ENCODE measurements at regions not wholly inside any gene's neighbourhood (a gene's known extent, or its start where the extent isn't known, plus 50 kb on each side); places are given as distances from the start of the nearest gene placed in this dataset.

- TF ChIP-seq ZNF8 (CRISPR knock-in tag; IDR thresholded peaks at IDR 0.05) (no peak), SNAI2 (CRISPR knock-in tag; IDR thresholded peaks at IDR 0.05) (no peak), CREB5 (CRISPR knock-in tag; IDR thresholded peaks at IDR 0.05; ENCODE audit: low read depth) (no peak), ZC3H10 (CRISPR knock-in tag; IDR thresholded peaks at IDR 0.05) (no peak), ZNF70 (CRISPR knock-in tag; IDR thresholded peaks at IDR 0.05) (no peak), ISL1 (CRISPR knock-in tag; IDR thresholded peaks at IDR 0.05) (no peak), TOX (CRISPR knock-in tag; IDR thresholded peaks at IDR 0.05; ENCODE audit: borderline replicate concordance) (no peak), CSRNP3 (CRISPR knock-in tag; IDR thresholded peaks at IDR 0.05) (no peak), BACH2 (CRISPR knock-in tag; IDR thresholded peaks at IDR 0.05; ENCODE audit: borderline replicate concordance) (no peak), POU6F1 (CRISPR knock-in tag; IDR thresholded peaks at IDR 0.05; ENCODE audit: borderline replicate concordance, low read depth) (no peak), TCF4 (CRISPR knock-in tag; IDR thresholded peaks at IDR 0.05; ENCODE audit: borderline replicate concordance) (no peak)
- ATAC-seq = no peak
Measured at GRCh38 chr5:114243972-114244317, 117.9 kb upstream of the KCNN2 start.

GRCh38 chr5:114249823-114250222, 112.0 kb upstream of the KCNN2 start:
- ATAC-seq = no peak
- no peak for TF ChIP-seq ARNTL (CRISPR knock-in tag; IDR thresholded peaks at IDR 0.05; ENCODE audit: borderline replicate concordance, low read depth)
- TF ChIP-seq POU6F1 (CRISPR knock-in tag; IDR thresholded peaks at IDR 0.05; ENCODE audit: borderline replicate concordance, low read depth) = no peak
- no peak for TF ChIP-seq ISL1 (CRISPR knock-in tag; IDR thresholded peaks at IDR 0.05)
- no peak for TF ChIP-seq TCF4 (CRISPR knock-in tag; IDR thresholded peaks at IDR 0.05; ENCODE audit: borderline replicate concordance)
- no peak for TF ChIP-seq CSDC2 (CRISPR knock-in tag; IDR thresholded peaks at IDR 0.05)
- TF ChIP-seq ZFP3 (CRISPR knock-in tag; IDR thresholded peaks at IDR 0.05) = no peak
- no peak for TF ChIP-seq ZNF70 (CRISPR knock-in tag; IDR thresholded peaks at IDR 0.05)
- no peak for TF ChIP-seq ZNF8 (CRISPR knock-in tag; IDR thresholded peaks at IDR 0.05)
- no peak for TF ChIP-seq RARB (CRISPR knock-in tag; IDR thresholded peaks at IDR 0.05)
- TF ChIP-seq PPARA (CRISPR knock-in tag; IDR thresholded peaks at IDR 0.05; ENCODE audit: borderline replicate concordance) = no peak
- TF ChIP-seq TOX (CRISPR knock-in tag; IDR thresholded peaks at IDR 0.05; ENCODE audit: borderline replicate concordance) = no peak
- no peak for TF ChIP-seq GLIS3 (CRISPR knock-in tag; IDR thresholded peaks at IDR 0.05)
- no peak for TF ChIP-seq ZFP30 (CRISPR knock-in tag; IDR thresholded peaks at IDR 0.05)
- no peak for TF ChIP-seq TSHZ2 (CRISPR knock-in tag; IDR thresholded peaks at IDR 0.05)

- TF ChIP-seq ZNF8 (CRISPR knock-in tag; IDR thresholded peaks at IDR 0.05) (no peak), TOX (CRISPR knock-in tag; IDR thresholded peaks at IDR 0.05; ENCODE audit: borderline replicate concordance) (no peak), SNAI2 (CRISPR knock-in tag; IDR thresholded peaks at IDR 0.05) (no peak), TCF4 (CRISPR knock-in tag; IDR thresholded peaks at IDR 0.05; ENCODE audit: borderline replicate concordance) (no peak), ZNF565 (CRISPR knock-in tag; conservative IDR thresholded peaks at IDR 0.05; ENCODE audit: low read depth) (no peak), PATZ1 (CRISPR knock-in tag; IDR thresholded peaks at IDR 0.05; ENCODE audit: borderline replicate concordance) (no peak), OSR1 (CRISPR knock-in tag; IDR thresholded peaks at IDR 0.05) (no peak), ZC3H10 (CRISPR knock-in tag; IDR thresholded peaks at IDR 0.05) (no peak), ARNTL (CRISPR knock-in tag; IDR thresholded peaks at IDR 0.05; ENCODE audit: borderline replicate concordance, low read depth) (no peak), ESRRG (CRISPR knock-in tag; IDR thresholded peaks at IDR 0.05) (no peak), ZNF70 (CRISPR knock-in tag; IDR thresholded peaks at IDR 0.05) (no peak)
- no peak for ATAC-seq
Measured at GRCh38 chr5:114250536-114250935, 111.3 kb upstream of the KCNN2 start.

Measured in SK-N-SH treated with all-trans-retinoic acid at 6 μM for 48 hours (cell line).